Ectodermal cell (in vitro differentiated cells): ENCODE measurements at regions not wholly inside any gene's neighbourhood (a gene's known extent, or its start where the extent isn't known, plus 50 kb on each side); places are given as distances from the start of the nearest gene placed in this dataset.

ENCODE experiments used
- H3K27ac ChIP-seq: 2 replicates; pipeline ENCODE4 v1.7.0; 2013; ENCODE audit warnings: mild to moderate bottlenecking, low read depth, low read length; ENCODE audit not compliant: insufficient read depth, poor library complexity, severe bottlenecking
- H3K27me3 ChIP-seq: 2 replicates; pipeline ENCODE4 v1.7.0; 2013; ENCODE audit warnings: mild to moderate bottlenecking, low read length; ENCODE audit not compliant: insufficient read depth, control insufficient read depth, poor library complexity, severe bottlenecking
- H3K36me3 ChIP-seq: one replicate; pipeline ENCODE4 v1.7.0; 2013; ENCODE audit warnings: low read length; ENCODE audit not compliant: control insufficient read depth, insufficient read depth
- H3K4me1 ChIP-seq: one replicate; pipeline ENCODE4 v1.7.0; 2013; ENCODE audit warnings: low read length; ENCODE audit not compliant: control insufficient read depth, insufficient read depth
- H3K4me3 ChIP-seq: 2 replicates; pipeline ENCODE4 v1.7.0; 2013; ENCODE audit warnings: low read depth, low read length, control low read depth; ENCODE audit not compliant: insufficient read depth
- H3K9me3 ChIP-seq: 2 replicates; pipeline ENCODE4 v1.7.0; 2013; ENCODE audit warnings: mild to moderate bottlenecking, low read length, moderate library complexity; ENCODE audit not compliant: control insufficient read depth
- WGBS, 2 experiments: methylation state at CpG; one replicate each; pipeline ENCODE4 v1.1.7; 2013; ENCODE audit warnings: missing lambda C conversion rate in 2 of 2; 5-methylcytosine and 5-hydroxymethylcytosine counted together

DNA sequence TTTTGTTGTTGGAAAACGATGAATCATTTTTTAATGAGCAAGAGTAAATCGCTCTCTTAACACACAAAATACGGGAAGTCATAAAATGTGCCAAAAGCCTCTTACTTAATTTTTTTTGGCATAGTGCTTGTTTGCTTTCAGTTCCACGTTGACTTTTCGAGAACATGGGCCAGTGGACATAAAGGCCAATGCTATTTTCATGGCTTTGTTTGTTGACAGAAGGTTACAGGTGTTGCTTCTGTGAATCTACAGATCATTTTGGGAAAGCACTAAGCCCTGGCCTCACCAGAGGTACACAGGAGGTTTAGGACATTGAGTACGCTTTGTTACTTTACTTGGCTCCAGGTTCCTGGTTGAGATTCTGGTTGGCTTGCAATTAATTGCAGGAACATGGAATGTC, 199.4 kb upstream of the HMCN1 start:
- Histone ChIP-seq H3K9me3 (no peaks in the 10 kb centered on the region), H3K27me3 (no peaks in the 10 kb centered on the region), H3K36me3 (no peaks in the 10 kb centered on the region), H3K4me3 (no peak overlapping the region), H3K27ac (no peak overlapping the region), H3K4me1 (peaks cover 5% of the 10 kb centered on the region)
- WGBS, 2 experiments: 81 to 91% methylated on average over 6 of the region's 6 CpGs

DNA sequence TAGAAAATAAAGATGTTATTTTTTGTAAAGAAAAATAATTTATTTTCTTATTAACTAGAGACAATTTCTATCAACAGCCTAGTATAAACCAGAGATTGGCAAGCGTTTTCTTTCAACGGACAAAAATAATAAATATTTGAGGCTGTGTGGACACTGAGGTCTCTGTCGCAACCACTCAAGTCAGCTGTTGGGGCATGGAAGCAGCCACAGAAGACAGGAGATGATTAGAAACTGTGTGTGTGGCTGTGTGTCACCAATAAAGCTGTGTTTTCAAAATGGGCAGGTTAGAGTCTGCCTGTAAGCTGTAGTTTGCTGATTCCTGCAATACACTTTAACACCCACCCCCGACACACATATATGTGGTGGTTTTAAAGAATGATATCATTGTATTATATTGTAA, 200.6 kb upstream of the HMCN1 start:
- Histone ChIP-seq H3K27ac (no peak overlapping the region), H3K4me3 (no peak overlapping the region), H3K9me3 (no peaks in the 10 kb centered on the region), H3K4me1 (peaks cover 5% of the 10 kb centered on the region), H3K27me3 (no peaks in the 10 kb centered on the region), H3K36me3 (no peaks in the 10 kb centered on the region)
- WGBS, 2 experiments: 92 to 99% methylated on average over 3 of the region's 4 CpGs

DNA sequence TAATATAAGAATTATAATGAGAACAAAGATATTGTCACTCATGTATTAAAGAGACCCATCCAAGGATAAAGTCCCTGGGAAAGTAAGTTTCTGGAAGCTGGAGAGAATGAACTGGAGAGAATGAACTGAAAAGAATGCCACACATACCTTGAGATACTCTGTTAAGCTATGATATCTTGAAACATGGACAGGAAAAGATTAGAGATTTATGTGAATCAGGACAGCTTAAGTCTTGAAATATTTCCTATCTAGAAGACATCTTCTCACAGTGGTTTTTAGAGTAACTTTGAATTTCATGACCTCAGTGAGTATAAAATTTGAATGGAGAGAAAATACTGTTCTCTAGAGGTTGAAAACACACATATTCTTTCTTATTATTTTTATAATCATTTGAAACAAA, 201.3 kb upstream of the HMCN1 start:
- Histone ChIP-seq H3K9me3 (no peaks in the 10 kb centered on the region), H3K27ac (no peak overlapping the region)

DNA sequence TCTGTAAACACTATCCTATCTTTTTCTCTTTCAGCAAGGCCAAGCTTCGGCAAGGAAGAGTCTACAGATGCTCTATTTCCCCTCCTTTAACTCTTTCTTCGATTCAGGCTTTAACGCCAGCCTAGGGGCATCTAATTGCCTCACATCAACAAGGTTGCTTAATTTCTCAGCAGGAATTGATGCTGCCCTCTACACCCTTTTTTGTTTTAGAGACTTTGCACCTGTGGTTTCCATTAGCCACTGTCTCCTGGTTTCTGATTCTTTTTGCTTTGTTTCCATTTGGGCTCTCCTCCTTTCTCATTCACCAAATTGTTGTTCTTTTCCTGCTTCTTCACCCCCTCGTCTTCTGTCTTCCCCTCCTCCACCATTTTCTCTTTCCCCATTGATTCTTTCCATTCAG, 202.4 kb upstream of the HMCN1 start:
- Histone ChIP-seq H3K27ac (no peak overlapping the region), H3K4me3 (no peak overlapping the region), H3K36me3 (no peaks in the 10 kb centered on the region), H3K9me3 (no peaks in the 10 kb centered on the region), H3K4me1 (peaks cover 5% of the 10 kb centered on the region), H3K27me3 (no peaks in the 10 kb centered on the region)
- WGBS, 2 experiments: 50 to 61% methylated on average over 4 of the region's 4 CpGs

More for the DNA sequence above, 201.3 kb upstream of the HMCN1 start:
- Histone ChIP-seq H3K27me3 (no peaks in the 10 kb centered on the region), H3K36me3 (no peaks in the 10 kb centered on the region), H3K4me1 (peaks cover 5% of the 10 kb centered on the region), H3K4me3 (no peak overlapping the region)

DNA sequence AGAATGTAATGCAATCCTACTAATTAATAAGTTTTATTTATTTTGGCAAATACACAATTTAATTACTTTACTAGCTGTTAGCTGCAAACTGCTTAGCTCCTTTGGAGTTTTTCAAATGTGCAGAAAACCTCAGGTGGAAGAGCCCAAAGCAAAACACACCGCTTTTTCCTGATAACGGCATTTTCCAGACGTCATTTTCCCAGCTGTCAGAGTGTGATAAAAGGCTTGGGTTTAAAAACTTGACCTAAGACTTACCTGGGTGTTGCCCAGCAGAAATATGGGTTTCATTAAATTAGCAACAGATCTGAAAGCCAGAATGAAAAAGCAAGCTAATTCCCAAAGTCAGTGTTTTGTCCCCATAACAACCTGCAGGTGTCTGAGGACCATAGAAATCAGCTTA, 204.0 kb upstream of the HMCN1 start:
- no peaks in the 10 kb centered on the region for H3K27me3 ChIP-seq
- H3K4me3 ChIP-seq: no peak overlapping the region
- H3K27ac ChIP-seq: no peak overlapping the region
- peaks cover 5% of the 10 kb centered on the region for H3K4me1 ChIP-seq
- H3K9me3 ChIP-seq: no peaks in the 10 kb centered on the region
- 95 to 98% methylated on average over 3 of the region's 3 CpGs for WGBS, 2 experiments
- no peaks in the 10 kb centered on the region for H3K36me3 ChIP-seq

DNA sequence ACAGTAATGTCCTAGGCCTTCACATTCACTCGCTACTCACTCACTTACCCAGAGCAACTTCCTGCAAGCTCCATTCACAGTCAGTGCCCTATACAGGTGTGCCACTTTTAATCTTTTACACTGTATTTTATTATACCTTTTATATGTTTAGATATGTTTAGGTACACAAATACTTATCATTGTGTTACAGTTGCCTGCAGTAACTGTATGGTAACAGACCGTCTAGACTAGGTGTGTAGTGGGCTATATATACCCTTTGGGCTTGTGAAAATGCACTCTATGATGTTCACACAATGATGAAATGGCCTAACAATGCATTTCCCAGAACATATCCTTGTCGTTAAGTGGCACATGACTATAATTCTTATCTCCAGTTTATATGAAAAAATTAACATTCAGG, 204.5 kb upstream of the HMCN1 start:
- Histone ChIP-seq H3K27me3 (no peaks in the 10 kb centered on the region), H3K27ac (no peak overlapping the region), H3K4me1 (peaks cover 5% of the 10 kb centered on the region), H3K36me3 (no peaks in the 10 kb centered on the region), H3K9me3 (no peaks in the 10 kb centered on the region), H3K4me3 (no peak overlapping the region)
- WGBS, 2 experiments: 93 to 100% methylated on average over 3 of the region's 3 CpGs

DNA sequence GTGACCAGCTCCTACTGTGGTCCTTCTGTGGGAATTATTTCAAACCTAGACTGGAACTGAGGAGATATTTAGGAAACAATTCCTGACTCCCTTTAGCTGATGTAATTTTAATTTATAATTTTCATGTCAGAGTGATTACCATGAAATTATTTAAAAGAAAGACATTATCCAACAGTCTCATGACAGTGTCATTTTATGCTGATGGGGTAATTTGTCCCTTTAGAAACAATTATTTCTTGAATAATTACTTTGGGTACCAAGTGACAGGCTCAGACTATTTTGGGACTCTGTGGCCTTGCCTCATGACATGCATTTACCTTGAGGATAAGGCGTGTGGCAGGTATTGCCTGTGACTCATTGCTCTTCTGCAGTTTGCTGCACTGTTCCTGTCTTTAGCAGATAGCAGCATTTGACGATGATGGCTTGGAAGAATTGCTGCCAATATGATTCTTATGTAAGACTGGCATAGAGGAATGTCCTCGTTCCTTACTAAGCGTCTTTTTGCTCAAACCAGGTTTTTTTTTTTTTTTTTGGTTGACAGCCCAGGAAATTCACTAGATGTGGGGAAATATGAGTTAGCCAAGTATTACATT, 206.0 kb upstream of the HMCN1 start:
- Histone ChIP-seq H3K4me1 (peaks cover 5% of the 10 kb centered on the region), H3K27ac (no peak overlapping the region), H3K27me3 (no peaks in the 10 kb centered on the region), H3K36me3 (no peaks in the 10 kb centered on the region), H3K9me3 (no peaks in the 10 kb centered on the region), H3K4me3 (no peak overlapping the region)
- 94 to 95% methylated on average over 4 of the region's 4 CpGs for WGBS, 2 experiments

DNA sequence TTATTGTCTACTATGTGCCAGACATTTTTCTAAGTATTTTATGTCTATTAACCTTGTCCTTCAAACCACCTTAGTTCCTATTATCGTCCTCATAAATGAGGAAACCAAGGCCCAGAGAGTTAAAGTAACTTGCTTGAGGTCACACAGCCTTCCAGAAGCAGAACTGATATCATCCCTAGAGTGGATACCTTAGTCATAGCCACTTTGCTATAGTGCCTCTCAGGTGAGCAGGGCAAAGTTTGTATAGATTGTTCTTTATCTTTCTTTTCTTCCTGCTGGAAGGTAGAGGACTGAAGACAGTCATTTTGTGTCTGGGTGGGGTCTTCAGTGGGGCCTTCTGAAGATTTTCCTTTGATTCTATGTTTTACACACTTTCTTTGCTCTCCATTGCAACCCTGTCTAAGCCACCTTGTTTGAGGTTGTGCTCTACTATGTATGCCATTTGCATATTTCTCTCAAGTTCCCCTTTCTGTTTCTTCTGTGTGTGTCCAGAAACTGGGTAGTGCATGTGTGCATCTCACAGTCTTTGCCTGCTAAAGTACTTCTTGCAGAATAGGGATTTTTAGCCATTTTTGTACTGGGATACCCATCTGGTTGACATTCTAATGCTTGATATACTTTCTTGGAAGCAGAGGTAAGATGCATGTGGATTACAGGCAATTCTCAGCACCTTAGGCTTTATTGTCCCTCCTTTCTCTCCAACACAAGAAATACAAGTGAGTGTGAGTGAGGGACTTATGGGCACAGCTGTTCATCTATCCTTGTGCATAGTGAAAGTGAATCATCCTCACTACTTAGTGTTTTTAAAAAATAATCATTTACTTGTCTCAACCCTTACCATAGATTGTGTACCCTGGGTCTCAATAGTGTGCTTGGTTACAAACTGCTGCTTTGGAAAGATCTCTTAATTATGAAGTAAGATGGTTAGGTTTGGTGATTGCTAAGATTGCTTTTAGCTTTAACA, 207.6 kb upstream of the HMCN1 start:
- 85 to 96% methylated on average over 1 of the region's 1 CpG for WGBS, 2 experiments
- Histone ChIP-seq H3K27me3 (no peaks in the 10 kb centered on the region), H3K4me1 (no peaks in the 10 kb centered on the region)

DNA sequence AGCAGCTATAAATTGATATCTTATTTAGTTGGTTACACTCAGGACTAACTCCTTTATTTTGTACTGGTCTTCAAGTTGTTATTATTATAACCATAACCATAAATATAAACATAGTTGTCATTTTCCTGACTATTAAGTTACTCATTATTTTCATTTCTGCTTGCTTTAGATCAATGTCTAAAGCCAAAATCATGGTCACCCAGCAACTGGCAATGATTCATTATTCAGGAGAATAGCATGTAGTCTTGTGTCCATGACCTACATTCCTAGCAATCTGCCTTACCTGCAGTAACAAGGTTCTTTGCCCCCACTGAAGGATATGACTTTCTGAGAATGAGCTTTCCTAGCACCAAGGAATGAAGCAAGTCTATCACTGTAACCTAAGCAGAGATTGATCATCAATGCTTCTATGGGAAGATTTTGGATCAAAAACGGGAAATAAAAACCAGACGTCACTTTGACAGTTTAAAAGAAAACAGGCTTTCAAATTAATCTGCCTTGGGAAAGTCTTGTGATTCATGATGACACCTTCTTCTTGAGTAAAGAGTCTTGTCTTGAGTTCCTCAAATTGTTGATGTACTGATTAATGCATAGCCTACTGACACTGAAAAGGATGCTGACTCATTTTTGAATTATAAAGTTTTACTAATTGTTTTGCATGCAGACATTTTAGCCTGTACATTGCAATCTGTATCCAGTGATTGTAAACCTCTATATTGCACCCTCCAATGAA, 203.3 kb upstream of the IVNS1ABP start:
- Histone ChIP-seq H3K4me1 (no peaks in the 10 kb centered on the region), H3K27me3 (no peaks in the 10 kb centered on the region), H3K9me3 (no peaks in the 10 kb centered on the region), H3K4me3 (no peak overlapping the region), H3K36me3 (no peaks in the 10 kb centered on the region), H3K27ac (no peak overlapping the region)
- 95 to 98% methylated on average over 2 of the region's 2 CpGs for WGBS, 2 experiments

More for the DNA sequence above, 207.6 kb upstream of the HMCN1 start:
- Histone ChIP-seq H3K4me3 (no peak overlapping the region), H3K27ac (no peak overlapping the region), H3K36me3 (no peaks in the 10 kb centered on the region), H3K9me3 (no peaks in the 10 kb centered on the region)

DNA sequence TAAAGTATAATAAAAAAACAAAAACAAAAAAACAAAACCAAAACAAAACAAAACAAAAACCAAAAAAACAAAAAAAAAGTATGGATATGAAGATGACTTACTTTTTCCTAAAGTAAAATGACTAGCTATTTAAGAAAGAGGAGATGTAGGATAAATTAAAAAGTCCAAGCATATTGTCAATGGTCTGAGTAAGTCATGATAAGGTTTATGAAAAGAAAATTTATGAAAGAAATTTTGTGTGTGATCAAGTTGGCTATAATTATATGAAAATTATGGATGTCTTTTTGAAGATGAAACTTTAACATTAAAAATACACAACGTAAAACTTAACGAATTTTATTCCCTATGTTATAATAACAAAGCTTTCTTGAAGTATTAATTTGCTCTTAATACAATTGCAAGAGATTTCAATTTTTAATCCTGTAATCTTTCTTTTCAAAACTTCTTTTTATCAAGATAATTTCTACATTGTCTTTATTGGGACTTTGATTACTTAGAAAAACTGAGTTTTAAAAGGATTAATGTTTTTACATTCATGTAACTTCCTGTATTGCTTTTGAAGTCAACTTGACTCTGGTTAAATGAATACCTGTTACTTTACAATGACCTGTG, 200.9 kb upstream of the IVNS1ABP start:
- H3K27ac ChIP-seq: no peak overlapping the region
- no peaks in the 10 kb centered on the region for H3K4me1 ChIP-seq
- H3K4me3 ChIP-seq: no peak overlapping the region
- WGBS, 2 experiments: no CpG with 5 or more reads among the region's 2 CpGs
- no peaks in the 10 kb centered on the region for H3K9me3 ChIP-seq
- no peaks in the 10 kb centered on the region for H3K27me3 ChIP-seq
- no peaks in the 10 kb centered on the region for H3K36me3 ChIP-seq
